Activated CD4-positive, alpha-beta memory T cell treated with anti-CD3 and anti-CD28 coated beads for 36 hours (primary cell): ENCODE measurements at regions not wholly inside any gene's neighbourhood (a gene's known extent, or its start where the extent isn't known, plus 50 kb on each side); places are given as distances from the start of the nearest gene placed in this dataset.

ENCODE experiments used
- CTCF ChIA-PET: fragments of 350-600 bp; sonication (Branson Sonifier 250); formaldehyde crosslinking; loops from one replicate; lab custom pipeline; 2021; ENCODE audit warnings: antibody characterized with exemption, inconsistent platforms; lab: Charles Lee
- POLR2A ChIA-PET: fragments of 350-600 bp; sonication (Branson Sonifier 250); formaldehyde crosslinking; loops from one replicate; lab custom pipeline; 2021; ENCODE audit warnings: antibody characterized with exemption; lab: Charles Lee
- DNase-seq: peaks from one replicate; pipeline ENCODE4 v3.0.0-alpha.2; 2020
- H3K27ac Mint-ChIP-seq: one replicate; pipeline ENCODE4 v1.8.0; 2021; ENCODE audit warnings: mixed read lengths
- H3K27me3 Mint-ChIP-seq: one replicate; pipeline ENCODE4 v1.8.0; 2021; ENCODE audit warnings: mixed read lengths
- H3K36me3 Mint-ChIP-seq: one replicate; pipeline ENCODE4 v1.8.0; 2021; ENCODE audit warnings: mixed read lengths
- H3K4me1 Mint-ChIP-seq: one replicate; pipeline ENCODE4 v1.8.0; 2021; ENCODE audit warnings: low read depth, mixed read lengths
- H3K4me3 Mint-ChIP-seq: one replicate; pipeline ENCODE4 v1.8.0; 2021; ENCODE audit warnings: mild to moderate bottlenecking, mixed read lengths
- H3K9me3 Mint-ChIP-seq: one replicate; pipeline ENCODE4 v1.8.0; 2021; ENCODE audit warnings: mixed read lengths
- intact Hi-C: fragments of 100-400 bp; cut with micrococcal nuclease; formaldehyde crosslinking; loops from one replicate; pipeline ENCODE4 v1.15.1; 2023

DNA sequence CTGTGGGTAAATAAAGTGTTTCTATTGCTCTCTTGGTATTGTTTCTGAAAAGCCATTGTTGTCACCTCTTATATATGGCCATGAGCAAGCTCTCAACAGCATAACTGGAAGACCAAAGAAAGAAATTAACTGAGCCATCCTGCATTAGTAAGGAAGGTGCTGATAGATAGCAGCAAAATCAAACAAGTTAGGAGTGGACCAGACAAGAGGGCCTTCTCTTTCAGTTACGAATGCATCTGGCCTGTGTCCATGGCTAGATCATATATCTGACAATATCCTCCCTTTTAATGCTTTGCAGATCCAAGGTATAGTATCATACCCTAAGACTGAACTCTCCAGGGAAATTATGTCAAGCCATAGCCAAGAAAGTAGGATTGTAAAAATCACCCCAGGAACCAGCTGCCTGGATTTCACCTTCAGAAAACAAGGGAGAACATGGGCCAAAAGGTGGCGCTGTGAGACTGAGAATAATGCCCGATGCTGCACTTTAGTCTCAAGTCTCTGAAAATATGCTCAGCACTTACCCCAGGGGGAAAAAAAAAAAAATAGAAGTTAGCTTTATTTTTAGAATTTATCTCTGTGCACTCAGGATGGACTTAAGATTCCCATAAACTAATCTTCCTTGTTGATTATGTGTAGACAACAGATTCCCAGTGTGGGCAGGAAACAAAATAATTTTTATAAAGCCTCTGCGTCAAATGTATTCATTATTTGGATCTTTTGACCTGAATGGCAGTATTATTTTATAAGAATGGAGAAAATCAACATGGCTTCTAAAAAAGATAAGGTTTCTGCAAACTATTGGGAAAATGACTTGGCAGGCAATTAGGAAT lies 415.1 kb downstream of the ETS1 start:
- intact Hi-C loops = loop anchor here (1.0 to 5.0 kb wide), 10 partner anchors 15 to 688 kb away; no protein-coding TSS in a partner anchor
- Mint-ChIP-seq H3K27ac (peak overlapping the region; percentile 25), H3K4me3 (no peak overlapping the region), H3K27me3 (no peaks in the 10 kb centered on the region), H3K36me3 (no peaks in the 10 kb centered on the region), H3K4me1 (peaks cover 17% of the 10 kb centered on the region), H3K9me3 (no peaks in the 10 kb centered on the region)
- peak; percentile 91 for DNase-seq
- POLR2A ChIA-PET = interaction anchor here (0.6 kb wide), 1 partner anchor 325 kb away, joined by 3 read pairs; no protein-coding TSS in a partner anchor
- CTCF ChIA-PET = interaction anchor here (0.5 to 10.0 kb wide), 67 partner anchors 9 to 784 kb away, joined by 3 to 127 read pairs (median 4); no protein-coding TSS in a partner anchor

DNA sequence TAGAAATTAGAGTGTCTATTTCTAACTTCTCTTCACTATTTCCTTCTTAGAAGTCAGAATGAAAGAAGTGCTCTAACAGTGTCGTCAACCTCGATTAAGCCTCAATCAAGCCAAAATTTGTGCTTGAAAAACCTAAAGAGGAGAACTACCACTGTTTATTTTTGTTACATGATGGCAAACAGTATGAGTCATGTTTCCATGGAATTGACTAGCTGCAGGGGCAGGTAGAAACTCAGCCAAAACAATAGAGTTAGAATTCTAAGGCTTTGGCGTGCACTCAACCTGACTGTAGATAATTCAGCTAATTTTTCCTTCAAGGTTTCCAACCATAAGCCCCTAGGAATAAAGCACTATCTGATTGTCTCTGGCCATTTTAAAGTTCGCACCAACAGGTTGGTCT lies 415.9 kb downstream of the ETS1 start:
- Mint-ChIP-seq H3K36me3 (no peaks in the 10 kb centered on the region), H3K27me3 (no peaks in the 10 kb centered on the region), H3K4me3 (no peak overlapping the region), H3K4me1 (peaks cover 17% of the 10 kb centered on the region), H3K27ac (no peak overlapping the region), H3K9me3 (no peaks in the 10 kb centered on the region)
- CTCF ChIA-PET = interaction anchor here (0.7 to 10.0 kb wide), 33 partner anchors 11 to 697 kb away, joined by 3 to 127 read pairs (median 5); no protein-coding TSS in a partner anchor
- intact Hi-C loops = loop anchor here (5.0 kb wide), 3 partner anchors 301 to 676 kb away; no protein-coding TSS in a partner anchor
- no peak for DNase-seq
- POLR2A ChIA-PET = no interaction called here

DNA sequence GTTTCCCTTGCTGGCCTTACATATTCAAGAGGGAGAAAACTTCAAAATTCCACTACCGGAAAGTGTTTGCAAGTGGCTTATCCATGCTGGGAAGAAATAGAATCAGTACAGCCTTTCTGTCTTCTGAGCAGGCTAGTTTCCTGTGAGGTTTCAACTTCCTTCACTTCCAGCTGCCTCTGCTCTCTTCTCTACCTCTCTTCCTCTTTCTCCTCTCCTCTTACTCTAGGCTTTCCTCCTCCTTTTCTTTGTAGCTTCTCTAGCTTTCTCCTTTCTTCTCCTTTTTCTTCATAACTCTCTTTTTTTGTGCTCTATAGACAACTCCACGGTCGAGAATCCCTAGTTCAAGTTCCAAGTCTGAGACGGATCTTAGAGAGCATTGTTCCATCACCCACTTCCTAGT lies 421.8 kb downstream of the ETS1 start:
- H3K4me1 Mint-ChIP-seq = peaks cover 4% of the 10 kb centered on the region
- H3K9me3 Mint-ChIP-seq = no peaks in the 10 kb centered on the region
- CTCF ChIA-PET = interaction anchor here (1.5 to 10.0 kb wide), 3 partner anchors 7 to 666 kb away, joined by 4 to 121 read pairs (median 76); no protein-coding TSS in a partner anchor
- no peak overlapping the region for H3K27ac Mint-ChIP-seq
- no peak for DNase-seq
- H3K27me3 Mint-ChIP-seq = no peaks in the 10 kb centered on the region
- intact Hi-C loops = no loop called here
- H3K36me3 Mint-ChIP-seq = no peaks in the 10 kb centered on the region
- no peak overlapping the region for H3K4me3 Mint-ChIP-seq
- POLR2A ChIA-PET = no interaction called here

DNA sequence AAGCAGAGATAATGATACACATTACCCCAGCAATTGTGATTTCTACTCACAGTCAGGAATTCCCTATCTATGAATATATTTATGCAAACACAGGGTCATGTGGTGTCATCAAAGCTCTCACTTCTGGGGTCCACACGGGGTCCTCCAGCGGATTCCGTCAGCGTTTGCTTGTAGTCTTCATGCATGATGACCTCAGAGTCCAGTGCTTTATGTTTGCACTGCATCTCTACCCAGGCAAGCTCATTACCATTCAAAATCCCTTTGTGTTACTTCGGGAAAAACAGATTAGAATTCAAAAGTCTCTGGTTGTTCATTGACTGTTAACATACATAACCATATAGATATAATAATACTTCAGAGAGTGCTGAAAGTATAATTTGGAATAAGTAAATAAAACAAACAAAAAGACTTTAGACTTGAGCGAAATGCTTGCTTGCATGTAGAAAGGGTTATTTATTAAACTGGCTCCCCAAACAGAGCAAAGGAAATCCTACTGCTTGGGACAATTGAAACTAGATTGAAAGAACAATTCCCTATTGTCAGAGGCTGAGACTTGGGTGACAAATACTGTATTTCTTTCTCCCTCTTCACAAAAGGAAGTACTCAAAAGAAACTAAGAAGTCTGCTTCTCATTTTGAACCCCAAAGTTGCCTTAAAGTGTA lies 423.1 kb downstream of the ETS1 start:
- no peak overlapping the region for H3K27ac Mint-ChIP-seq
- DNase-seq = no peak

DNA sequence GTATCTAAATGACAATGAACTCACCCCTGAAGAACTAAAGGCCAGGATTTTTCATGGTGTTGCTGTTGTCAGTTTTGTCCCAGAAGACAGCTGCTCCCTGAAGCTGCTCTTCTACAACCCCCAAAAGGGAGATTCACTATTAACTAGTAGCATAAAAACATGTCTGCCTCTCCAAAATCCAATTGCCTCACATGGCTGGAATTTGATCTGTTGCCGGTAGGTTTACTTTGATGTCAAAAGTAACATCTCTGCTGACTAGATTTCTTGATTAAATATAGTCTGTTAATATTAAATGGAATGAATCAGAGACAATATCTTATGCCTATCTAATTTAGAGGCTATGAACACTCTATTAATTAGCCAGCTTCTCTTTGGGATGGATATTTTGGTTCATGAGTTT lies 425.4 kb downstream of the ETS1 start:
- H3K4me1 Mint-ChIP-seq = peaks cover 13% of the 10 kb centered on the region

More for the DNA sequence above, 423.1 kb downstream of the ETS1 start:
- Mint-ChIP-seq H3K9me3 (no peaks in the 10 kb centered on the region), H3K4me3 (no peak overlapping the region), H3K36me3 (no peaks in the 10 kb centered on the region), H3K4me1 (peaks cover 4% of the 10 kb centered on the region), H3K27me3 (no peaks in the 10 kb centered on the region)
- intact Hi-C loops = no loop called here
- POLR2A ChIA-PET = no interaction called here
- CTCF ChIA-PET = interaction anchor here (1.1 to 1.7 kb wide), 3 partner anchors 8 to 666 kb away, joined by 3 to 4 read pairs (median 4); no protein-coding TSS in a partner anchor

DNA sequence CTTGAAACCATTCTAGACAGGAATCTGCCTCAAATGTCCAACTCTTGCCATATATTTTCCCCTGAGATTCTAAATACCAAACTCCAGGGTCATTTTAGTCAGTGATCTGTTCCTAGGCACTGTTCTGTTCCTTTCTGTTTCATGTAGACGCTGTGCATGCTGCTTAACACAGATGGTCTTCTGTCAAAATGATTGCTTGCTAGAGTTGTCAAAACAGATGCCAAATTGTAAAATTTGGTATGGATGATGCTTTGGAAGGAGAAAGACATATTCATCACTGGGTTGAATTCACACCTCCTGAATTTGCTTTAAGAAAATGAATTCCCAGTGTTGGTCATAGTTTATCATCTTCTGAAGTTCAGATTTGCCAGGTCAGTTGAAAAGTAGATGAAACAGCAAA lies 425.9 kb downstream of the ETS1 start:
- Mint-ChIP-seq H3K4me1 (peaks cover 14% of the 10 kb centered on the region), H3K4me3 (no peak overlapping the region), H3K9me3 (no peaks in the 10 kb centered on the region), H3K27me3 (no peaks in the 10 kb centered on the region), H3K27ac (no peak overlapping the region), H3K36me3 (no peaks in the 10 kb centered on the region)
- POLR2A ChIA-PET = no interaction called here
- CTCF ChIA-PET = interaction anchor here (1.0 to 5.2 kb wide), 6 partner anchors 11 to 669 kb away, joined by 4 to 94 read pairs (median 8); no protein-coding TSS in a partner anchor
- DNase-seq = no peak
- intact Hi-C loops = no loop called here

More for the DNA sequence above, 425.4 kb downstream of the ETS1 start:
- ChIA-PET POLR2A (no interaction called here), CTCF (interaction anchor here (1.0 to 2.9 kb wide), 5 partner anchors 10 to 668 kb away, joined by 4 to 9 read pairs (median 7); no protein-coding TSS in a partner anchor)
- H3K27ac Mint-ChIP-seq = no peak overlapping the region
- no peaks in the 10 kb centered on the region for H3K9me3 Mint-ChIP-seq
- no peak overlapping the region for H3K4me3 Mint-ChIP-seq
- H3K27me3 Mint-ChIP-seq = no peaks in the 10 kb centered on the region
- no peaks in the 10 kb centered on the region for H3K36me3 Mint-ChIP-seq
- no peak for DNase-seq
- intact Hi-C loops = no loop called here

DNA sequence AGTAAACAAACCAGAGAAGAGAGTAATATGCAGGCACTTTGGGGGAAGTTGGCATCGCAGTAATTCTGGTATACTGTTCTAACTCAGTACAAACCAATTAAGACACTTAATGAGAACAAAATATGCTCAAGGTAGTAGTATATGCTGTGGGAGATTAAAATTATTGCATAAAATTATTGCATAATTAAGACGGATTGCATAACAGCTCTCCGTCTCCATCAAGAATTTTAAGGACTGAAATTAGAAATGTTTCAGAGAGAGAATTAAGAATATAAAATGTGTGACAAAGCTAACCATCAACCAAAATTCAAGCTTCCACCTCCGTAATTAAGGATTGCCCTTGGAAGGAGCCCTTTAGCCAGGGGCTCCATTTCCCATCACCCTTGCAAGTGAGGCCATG lies 428.5 kb downstream of the ETS1 start:
- Mint-ChIP-seq H3K27ac (no peak overlapping the region), H3K27me3 (no peaks in the 10 kb centered on the region), H3K36me3 (no peaks in the 10 kb centered on the region), H3K9me3 (no peaks in the 10 kb centered on the region), H3K4me3 (no peak overlapping the region), H3K4me1 (peaks cover 10% of the 10 kb centered on the region)
- POLR2A ChIA-PET = no interaction called here
- DNase-seq = no peak
- CTCF ChIA-PET = interaction anchor here (1.2 to 5.2 kb wide), 23 partner anchors 11 to 702 kb away, joined by 4 to 121 read pairs (median 10); no protein-coding TSS in a partner anchor
- intact Hi-C loops = loop anchor here (5.0 to 10.0 kb wide), 2 partner anchors 598 to 806 kb away; no protein-coding TSS in a partner anchor

DNA sequence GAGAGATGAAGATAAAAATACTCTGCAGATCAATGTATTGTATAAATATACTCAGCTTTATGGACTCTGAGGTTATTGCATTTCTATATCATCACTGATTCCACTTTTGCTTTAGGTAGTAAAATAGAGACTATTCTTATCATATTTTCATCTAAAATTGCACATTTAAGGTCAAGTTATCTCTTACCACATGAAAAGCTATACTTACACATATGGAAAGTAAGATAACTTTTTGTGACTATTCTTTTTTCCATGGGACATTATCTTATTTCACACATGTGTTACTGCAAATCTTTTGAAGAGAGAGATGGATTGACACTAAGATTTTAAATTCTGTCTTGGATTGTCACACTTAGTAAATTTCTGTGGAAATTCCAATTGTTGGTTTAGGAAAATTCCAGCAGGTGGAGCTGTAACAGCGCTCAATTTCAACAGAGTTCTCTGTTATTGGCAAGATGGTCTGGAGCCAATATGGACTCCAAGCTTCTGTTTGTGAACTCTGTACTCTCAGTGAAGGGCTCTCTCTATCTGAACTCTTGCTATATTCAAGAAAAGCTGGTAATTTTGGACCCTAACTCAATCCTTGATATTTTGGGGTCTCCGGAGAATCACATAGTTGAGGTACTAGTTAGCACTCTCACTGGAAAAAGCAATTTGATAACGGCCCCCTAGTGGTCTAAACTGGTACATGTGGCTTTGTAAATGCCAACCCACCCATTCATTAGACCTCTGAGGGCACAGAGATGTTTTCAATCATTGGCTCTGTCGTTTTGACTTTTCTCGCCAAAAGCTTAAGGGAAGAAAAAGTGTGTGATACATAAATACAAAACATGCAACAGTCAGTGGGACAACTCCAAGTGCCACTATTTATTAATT lies 429.7 kb downstream of the ETS1 start:
- H3K9me3 Mint-ChIP-seq = no peaks in the 10 kb centered on the region
- intact Hi-C loops = loop anchor here (1.0 to 10.0 kb wide), 7 partner anchors 15 to 807 kb away; no protein-coding TSS in a partner anchor
- no peaks in the 10 kb centered on the region for H3K36me3 Mint-ChIP-seq
- ChIA-PET POLR2A (interaction anchor here (0.5 to 1.4 kb wide), 3 partner anchors 37 to 243 kb away, joined by 3 read pairs; no protein-coding TSS in a partner anchor), CTCF (interaction anchor here (0.6 to 5.2 kb wide), 136 partner anchors 9 to 1294 kb away, joined by 3 to 121 read pairs (median 4); partner anchors contain the start of gene KCNJ1)
- DNase-seq = peak; percentile 53
- H3K4me1 Mint-ChIP-seq = peaks cover 10% of the 10 kb centered on the region
- H3K4me3 Mint-ChIP-seq = peak overlapping the region; percentile 59
- no peaks in the 10 kb centered on the region for H3K27me3 Mint-ChIP-seq
- peak overlapping the region; percentile 59 for H3K27ac Mint-ChIP-seq

DNA sequence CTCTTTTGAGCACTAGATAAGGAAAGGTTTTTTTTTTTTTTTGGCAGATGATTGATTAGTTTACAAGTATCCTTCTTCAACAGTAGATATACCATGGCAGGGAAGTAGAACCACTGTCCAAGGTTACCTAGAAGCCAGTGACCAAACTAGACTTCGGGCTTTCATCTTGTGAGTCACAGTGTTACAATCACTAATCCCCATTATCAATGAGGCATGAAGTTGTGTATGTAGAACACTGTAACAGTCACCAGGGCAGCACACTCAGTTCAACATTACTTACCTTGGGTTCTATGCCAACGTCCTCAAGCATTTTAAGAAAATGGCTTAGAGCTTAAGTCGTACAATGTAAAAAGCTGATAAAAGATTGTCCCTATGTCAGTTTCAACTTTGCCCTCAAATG lies 430.9 kb downstream of the ETS1 start:
- no peaks in the 10 kb centered on the region for H3K9me3 Mint-ChIP-seq
- intact Hi-C loops = loop anchor here (5.0 to 10.0 kb wide), 2 partner anchors 601 to 808 kb away; no protein-coding TSS in a partner anchor
- H3K27me3 Mint-ChIP-seq = no peaks in the 10 kb centered on the region
- no peak overlapping the region for H3K27ac Mint-ChIP-seq
- H3K36me3 Mint-ChIP-seq = no peaks in the 10 kb centered on the region
- H3K4me3 Mint-ChIP-seq = no peak overlapping the region
- POLR2A ChIA-PET = no interaction called here
- no peak for DNase-seq
- CTCF ChIA-PET = interaction anchor here (0.7 to 5.2 kb wide), 34 partner anchors 14 to 1296 kb away, joined by 3 to 121 read pairs (median 9); no protein-coding TSS in a partner anchor
- peaks cover 10% of the 10 kb centered on the region for H3K4me1 Mint-ChIP-seq

DNA sequence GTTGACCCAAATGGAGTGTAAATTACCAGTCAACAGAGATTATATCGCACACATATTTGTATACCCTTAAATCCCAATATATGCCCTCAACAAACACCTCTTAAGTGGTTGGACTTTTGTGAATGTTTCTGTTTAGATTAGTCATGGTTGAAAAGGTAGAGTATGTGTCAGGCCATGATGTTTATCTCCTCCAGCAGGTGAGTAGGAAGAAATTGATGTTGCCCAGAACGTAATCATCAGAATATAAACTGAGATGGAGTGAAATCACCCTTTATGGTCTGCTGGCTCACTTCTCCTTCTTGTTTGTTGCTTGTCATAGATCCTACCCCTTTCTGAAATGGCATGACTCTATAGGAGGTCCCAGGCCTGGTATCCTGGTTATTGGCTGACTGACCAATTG lies 431.8 kb downstream of the ETS1 start:
- no peak for DNase-seq
- CTCF ChIA-PET = interaction anchor here (1.3 to 4.0 kb wide), 2 partner anchors 122 to 730 kb away, joined by 4 to 70 read pairs; no protein-coding TSS in a partner anchor
- H3K36me3 Mint-ChIP-seq = no peaks in the 10 kb centered on the region
- POLR2A ChIA-PET = no interaction called here
- H3K27ac Mint-ChIP-seq = no peak overlapping the region
- H3K4me3 Mint-ChIP-seq = no peak overlapping the region
- intact Hi-C loops = loop anchor here (5.0 to 10.0 kb wide), 2 partner anchors 602 to 809 kb away; no protein-coding TSS in a partner anchor
- H3K27me3 Mint-ChIP-seq = no peaks in the 10 kb centered on the region
- no peaks in the 10 kb centered on the region for H3K9me3 Mint-ChIP-seq
- H3K4me1 Mint-ChIP-seq = peaks cover 10% of the 10 kb centered on the region

DNA sequence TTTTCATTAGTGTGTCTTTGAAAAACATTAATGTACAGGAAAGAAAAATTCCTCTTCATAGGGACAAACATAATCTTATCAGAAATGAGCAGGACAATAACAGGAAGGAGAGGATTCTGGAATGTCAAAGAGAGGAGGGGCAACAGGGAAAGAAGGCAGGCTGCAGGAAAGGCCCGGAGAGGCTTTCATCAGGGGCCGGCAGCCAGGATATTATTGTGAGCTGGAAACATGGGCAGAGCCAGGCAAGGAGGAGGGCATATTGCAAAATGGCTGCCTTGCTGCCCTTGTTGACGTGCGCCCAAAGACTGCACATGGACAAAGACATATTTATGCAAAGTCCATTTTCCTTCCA lies 433.7 kb downstream of the ETS1 start:
- ChIA-PET CTCF (interaction anchor here (1.0 kb wide), 1 partner anchor 122 kb away, joined by 3 read pairs; no protein-coding TSS in a partner anchor), POLR2A (no interaction called here)
- intact Hi-C loops = loop anchor here (1.0 to 10.0 kb wide), 2 partner anchors 122 to 811 kb away; no protein-coding TSS in a partner anchor

More for the DNA sequence above, 433.7 kb downstream of the ETS1 start:
- DNase-seq = no peak
- Mint-ChIP-seq H3K27me3 (no peaks in the 10 kb centered on the region), H3K9me3 (no peaks in the 10 kb centered on the region), H3K36me3 (no peaks in the 10 kb centered on the region), H3K4me1 (peaks cover 10% of the 10 kb centered on the region), H3K27ac (no peak overlapping the region), H3K4me3 (no peak overlapping the region)
